HEK293 (cell line): ENCODE measurements at regions not wholly inside any gene's neighbourhood (a gene's known extent, or its start where the extent isn't known, plus 50 kb on each side); places are given as distances from the start of the nearest gene placed in this dataset.
"Not testable (repeated sequence)": the region's sequence is repeated elsewhere in the genome, so short reads cannot be mapped to it uniquely, and the experiment has no call there.

Experiments used
- CTCF ChIP-seq: fragments of 450-650 bp; formaldehyde crosslinking; IDR thresholded peaks from 2 replicates; pipeline ENCODE4 v1.5.1; 2016; ENCODE audit warnings: missing biosample characterization, missing genetic modification characterization
- ZBTB1 ChIP-seq: fragments of 450-650 bp; formaldehyde crosslinking; IDR thresholded peaks from 2 replicates; pipeline ENCODE4 v1.5.1; 2016; ENCODE audit warnings: missing biosample characterization, missing genetic modification characterization
- ZBTB17 ChIP-seq: fragments of 450-650 bp; formaldehyde crosslinking; IDR thresholded peaks from 2 replicates; pipeline ENCODE4 v1.5.1; 2016; ENCODE audit warnings: missing biosample characterization, missing genetic modification characterization
- ZFP37 ChIP-seq: fragments of 450-650 bp; formaldehyde crosslinking; IDR thresholded peaks from 2 replicates; pipeline ENCODE4 v1.5.1; 2016; ENCODE audit warnings: missing biosample characterization, missing genetic modification characterization

DNA sequence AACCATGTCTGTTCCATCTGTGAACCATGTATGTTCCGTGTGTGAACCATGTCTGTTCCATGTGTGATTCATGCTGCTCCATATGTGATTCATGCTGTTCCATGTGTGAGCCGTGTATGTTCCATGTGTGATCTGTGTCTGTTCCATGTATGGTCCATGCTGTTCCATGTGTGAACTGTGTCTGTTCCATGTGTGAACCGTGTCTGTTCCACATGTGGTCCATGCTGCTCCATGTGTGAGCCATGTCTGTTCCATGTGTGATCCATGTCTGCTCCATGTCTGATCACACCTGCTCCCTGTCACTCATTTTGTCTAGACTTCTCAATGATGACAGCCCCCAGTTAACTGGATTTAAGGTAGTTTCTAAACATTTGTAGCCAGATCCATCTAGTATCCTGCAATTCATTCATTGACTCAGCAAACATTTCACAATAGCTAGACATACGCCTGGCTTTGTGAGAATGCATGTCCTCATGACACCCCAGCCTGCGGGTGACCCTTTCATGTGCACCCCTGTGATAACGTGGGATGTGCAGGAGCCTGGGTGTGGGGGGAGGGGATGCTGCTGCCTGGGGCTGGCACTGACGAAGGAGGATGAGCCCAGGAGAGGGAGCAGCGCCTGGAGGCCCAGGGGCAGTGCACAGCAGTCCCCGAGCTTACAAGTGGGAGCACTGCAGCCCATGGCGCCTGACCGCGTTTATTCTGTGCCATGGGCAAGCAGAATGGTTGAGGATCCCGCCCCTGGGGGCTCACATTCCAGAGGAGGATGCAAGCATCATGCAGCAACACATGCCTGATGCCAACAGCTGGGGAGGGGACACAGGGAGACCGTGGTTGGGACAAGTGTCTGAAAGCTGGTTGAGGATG lies 74.1 kb upstream of the METTL9 start:
- not testable (repeated sequence) for TF ChIP-seq ZFP37 (tag by site-specific recombination); ZBTB1 (tag by site-specific recombination); ZBTB17; CTCF (tag by site-specific recombination)
